HG03095 (cell line): ENCODE measurements at regions not wholly inside any gene's neighbourhood (a gene's known extent, or its start where the extent isn't known, plus 50 kb on each side); places are given as distances from the start of the nearest gene placed in this dataset.

Source experiments
- ATAC-seq: cut with Tn5 transposase; IDR thresholded peaks from one replicate; pipeline ENCODE4 v1.9.1; 2021; ENCODE audit warnings: moderate library complexity; ENCODE audit not compliant: unreplicated experiment

GRCh38 chr17:68749349-68750207 is 148.4 kb upstream of the FAM20A start:
- no peak for ATAC-seq

GRCh38 chr17:68748381-68748780 is 147.2 kb upstream of the FAM20A start:
- ATAC-seq: no peak

DNA sequence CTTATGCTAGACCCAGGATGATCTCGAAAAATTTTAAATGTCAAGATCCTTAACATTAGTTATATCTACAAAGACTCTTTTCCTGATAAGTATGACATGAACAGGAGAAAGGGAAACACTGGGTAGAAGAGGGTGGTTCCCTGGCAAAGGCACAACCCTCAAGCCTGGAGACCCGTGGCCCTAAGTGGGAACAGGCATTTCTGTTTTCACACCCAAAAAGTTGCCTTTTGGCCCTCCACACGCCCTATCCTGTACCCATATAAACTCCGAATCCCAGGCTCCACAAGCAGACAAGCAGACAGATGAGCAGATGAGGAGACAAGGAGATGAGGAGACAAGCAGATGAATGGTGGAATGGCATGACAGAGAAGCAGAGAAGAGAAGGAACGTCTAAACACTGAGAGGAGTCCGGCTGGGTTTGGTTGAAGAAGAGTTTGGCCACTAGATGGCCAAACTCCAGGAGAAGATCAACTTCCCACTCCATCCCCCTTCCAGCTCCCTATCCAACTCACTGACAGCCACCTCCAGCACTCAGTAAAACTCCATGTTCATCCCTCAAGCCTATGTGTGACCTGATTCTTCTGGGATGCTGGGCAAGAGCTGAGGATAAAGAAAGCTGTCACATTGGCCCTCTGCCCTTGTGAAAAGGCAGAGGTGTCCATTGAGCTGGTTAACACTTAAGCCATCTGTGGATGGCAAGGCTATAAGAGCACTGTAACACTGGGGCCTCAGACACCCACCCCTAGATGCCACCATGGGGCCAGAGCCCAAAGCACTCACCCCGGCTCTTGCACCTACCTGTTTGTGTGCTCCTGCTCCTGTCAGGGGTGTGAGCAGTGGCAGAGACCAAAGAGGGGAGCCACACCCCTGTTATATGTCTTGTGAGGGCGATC is 139.6 kb upstream of the FAM20A start:
- ATAC-seq: no peak

DNA sequence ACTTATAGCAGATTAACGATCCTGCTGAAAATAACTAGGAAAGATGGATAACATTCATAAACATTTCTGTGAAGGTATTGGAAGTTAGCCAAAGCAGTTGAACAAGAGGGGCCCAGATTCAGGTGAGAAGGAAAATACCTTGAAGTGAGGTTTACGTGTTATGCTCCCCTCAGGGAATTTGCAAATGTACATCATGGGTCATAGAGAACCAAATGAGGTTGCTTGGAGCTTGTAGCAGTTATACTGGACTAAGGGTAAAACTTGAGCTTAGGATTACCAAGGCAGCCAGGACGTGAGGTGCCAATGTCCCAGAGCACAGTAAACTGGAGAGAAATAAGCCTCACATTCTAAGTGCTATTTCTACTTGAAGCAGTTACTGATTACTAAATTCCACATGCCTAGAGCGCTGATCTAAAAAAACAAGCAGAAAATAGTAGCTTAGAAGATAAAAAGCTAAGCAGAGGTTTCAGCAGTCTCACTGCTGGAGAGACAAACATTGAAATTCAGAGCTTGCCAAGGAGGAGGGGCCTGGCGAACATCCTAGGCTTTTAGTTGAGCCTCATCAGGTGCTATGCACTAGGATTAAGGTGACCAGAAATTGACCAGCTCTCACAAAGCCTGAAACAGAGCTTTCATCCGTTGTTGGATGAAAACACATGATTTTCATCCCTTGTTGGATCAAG is 136.7 kb upstream of the FAM20A start:
- ATAC-seq: no peak

DNA sequence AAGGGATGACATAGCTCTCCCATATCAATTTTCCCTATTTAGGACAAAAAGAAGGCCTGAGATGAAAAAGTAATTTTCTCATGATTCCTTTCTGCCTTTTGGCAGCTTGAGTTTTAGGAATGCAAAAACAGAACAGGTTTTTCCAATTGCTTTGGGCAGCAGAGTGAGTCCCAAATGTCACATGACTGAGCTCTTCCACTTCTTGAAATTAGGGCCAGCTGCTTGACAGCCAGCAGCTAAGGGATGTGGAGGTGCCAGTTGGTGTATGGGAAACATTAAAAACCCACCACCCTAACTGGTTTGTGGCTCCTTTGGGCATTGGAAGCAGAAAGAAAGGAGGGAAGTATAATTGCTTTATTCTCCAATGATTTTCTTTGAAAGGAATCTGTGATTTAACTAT is 133.8 kb upstream of the FAM20A start:
- no peak for ATAC-seq

- no peak for ATAC-seq
These were observed 133.2 kb upstream of the FAM20A start for GRCh38 chr17:68734187-68734900.

- ATAC-seq: no peak
These were observed 132.3 kb upstream of the FAM20A start for GRCh38 chr17:68733241-68734176.

DNA sequence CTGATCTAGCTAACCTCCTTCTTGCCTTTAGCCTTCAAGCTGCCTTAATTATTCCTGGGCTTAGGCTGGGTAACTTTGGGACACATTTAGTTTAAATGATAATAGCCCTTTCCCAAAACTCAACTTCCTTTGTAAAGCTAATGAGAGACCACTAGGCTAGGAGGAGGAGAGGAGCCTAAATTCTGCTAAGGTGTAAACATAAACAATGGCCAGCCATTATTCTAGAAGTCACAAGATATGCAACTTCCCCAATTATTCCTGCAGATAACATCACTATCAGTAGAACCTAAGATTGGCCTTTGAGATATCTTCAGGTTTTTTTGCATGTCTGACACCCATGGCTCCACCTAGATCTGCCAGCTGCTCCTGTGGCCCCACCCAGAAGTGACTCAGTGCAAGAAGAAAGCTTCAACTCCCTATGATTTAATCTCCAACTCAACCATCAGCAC is 131.2 kb upstream of the FAM20A start:
- ATAC-seq: no peak

DNA sequence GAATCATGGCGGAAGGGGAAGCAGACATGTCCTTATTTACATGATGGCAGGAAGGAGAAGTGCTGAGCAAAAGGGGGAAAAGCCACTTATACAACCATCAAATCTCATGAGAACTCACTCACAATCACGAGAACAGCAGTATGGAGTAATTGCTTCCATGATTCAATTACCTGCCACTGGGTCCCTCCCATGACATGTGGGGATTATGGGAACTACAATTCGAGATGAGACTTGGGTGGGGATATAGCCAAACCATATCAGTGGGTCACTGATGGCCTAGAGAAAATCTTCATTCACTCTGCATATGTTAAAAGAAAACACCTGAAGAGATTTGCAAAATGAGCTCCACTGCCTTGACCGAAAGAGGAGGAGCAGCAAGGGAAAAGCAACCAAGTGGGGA is 130.3 kb upstream of the FAM20A start:
- no peak for ATAC-seq

GRCh38 chr17:68719431-68719830 is 118.3 kb upstream of the FAM20A start:
- ATAC-seq: no peak

GRCh38 chr17:68718926-68719325 is 117.8 kb upstream of the FAM20A start:
- no peak for ATAC-seq

DNA sequence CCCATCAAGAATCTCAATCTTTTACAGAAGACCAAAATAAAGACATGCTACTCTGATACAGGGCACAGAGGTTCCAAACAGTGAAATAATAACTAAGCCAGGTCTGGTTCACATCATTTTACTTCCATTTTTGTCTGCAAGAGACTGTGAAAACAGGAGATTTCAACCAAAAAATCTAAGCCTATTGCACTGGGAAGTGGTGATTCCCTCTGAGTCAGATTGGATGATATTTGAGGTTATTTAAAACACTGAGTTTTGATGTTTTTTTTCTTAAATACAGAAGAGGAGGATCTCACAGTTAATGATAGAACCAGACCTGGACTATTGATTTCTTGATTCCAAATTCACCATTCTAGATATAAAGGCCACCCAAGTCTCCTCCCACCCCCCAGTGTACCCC is 117.3 kb upstream of the FAM20A start:
- ATAC-seq: no peak

GRCh38 chr17:68714676-68715075 is 113.5 kb upstream of the FAM20A start:
- no peak for ATAC-seq

DNA sequence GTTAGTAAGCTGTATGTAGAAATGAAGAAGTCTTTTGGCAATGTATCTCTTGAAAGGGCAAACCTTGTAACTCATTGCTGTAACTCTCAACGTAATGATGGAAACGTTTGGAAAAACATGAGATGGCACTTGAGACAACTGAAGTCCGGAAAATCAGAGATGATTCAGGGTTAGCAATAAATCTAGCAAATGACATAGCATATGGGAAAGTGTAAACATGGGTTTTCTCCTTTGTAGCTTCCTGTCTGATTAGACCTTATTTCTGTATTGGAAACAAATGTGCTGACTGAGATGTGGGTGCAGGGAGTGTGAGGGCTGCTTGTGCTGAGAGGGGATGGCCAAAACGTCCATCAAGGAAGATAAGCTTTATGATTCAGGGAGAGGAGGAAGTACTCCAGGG is 110.7 kb upstream of the FAM20A start:
- no peak for ATAC-seq

GRCh38 chr17:68710976-68711375 is 109.8 kb upstream of the FAM20A start:
- no peak for ATAC-seq

- no peak for ATAC-seq
These were observed 109.0 kb upstream of the FAM20A start for GRCh38 chr17:68710035-68710780.

DNA sequence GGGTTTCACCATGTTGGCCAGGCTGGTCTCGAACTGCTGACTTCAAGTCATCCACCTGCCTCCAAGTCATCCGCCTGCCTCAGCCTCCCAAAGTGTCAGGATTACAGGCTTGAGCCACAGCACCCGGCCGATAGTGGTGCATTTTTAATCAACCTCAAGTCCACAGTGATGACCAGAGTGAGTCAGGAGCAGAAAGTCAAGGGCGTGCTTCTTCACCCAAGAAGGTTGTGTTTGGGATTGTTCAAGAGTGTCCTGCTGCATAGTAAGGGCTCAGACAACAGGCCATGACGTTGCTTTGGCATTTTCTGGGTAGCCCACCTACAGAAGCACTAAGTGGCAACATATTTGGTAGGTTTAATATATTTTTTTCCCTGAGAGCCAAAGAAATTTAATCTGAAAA is 108.3 kb upstream of the FAM20A start:
- no peak for ATAC-seq

DNA sequence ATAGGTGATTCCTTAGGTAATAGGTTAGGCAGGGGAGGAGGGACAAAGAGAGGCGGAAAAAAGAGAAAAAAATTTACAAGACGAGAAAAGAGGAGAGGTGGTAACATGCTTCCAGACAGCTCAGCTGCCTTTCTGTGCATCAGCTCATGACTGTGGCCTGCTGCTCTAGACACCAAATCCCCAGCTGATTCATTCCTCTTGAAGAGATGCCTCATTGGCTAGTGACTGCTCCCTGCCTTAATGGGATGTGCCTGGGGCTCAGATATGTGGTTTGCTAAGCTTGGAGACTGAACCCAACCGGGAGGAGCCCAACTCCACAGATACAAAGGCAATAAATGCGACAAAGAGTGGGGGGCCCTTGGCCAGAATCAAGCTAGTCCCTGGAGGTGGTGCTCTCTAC is 105.9 kb upstream of the FAM20A start:
- no peak for ATAC-seq

- no peak for ATAC-seq
These were observed 105.3 kb upstream of the FAM20A start for GRCh38 chr17:68706356-68706920.
